ENCODE measurements at regions not wholly inside any gene's neighbourhood (a gene's known extent, or its start where the extent isn't known, plus 50 kb on each side); places are given as distances from the start of the nearest gene placed in this dataset.

- DNase-seq (ENCODE audit: extremely low spot score, insufficient read length, low read depth) (no peak), FAIRE-seq (no peak)
Measured at GRCh38 chr14:83485591-83485990, 1951.9 kb upstream of the SEL1L start.

GRCh38 chr14:83491091-83491490, 1957.4 kb upstream of the SEL1L start:
- no peak for DNase-seq (ENCODE audit: extremely low spot score, insufficient read length, low read depth)
- no peak for FAIRE-seq

GRCh38 chr14:83520837-83521236, 1987.2 kb upstream of the SEL1L start:
- FAIRE-seq, result no peak

GRCh38 chr14:83529531-83529930, 1995.9 kb upstream of the SEL1L start:
- DNase-seq (ENCODE audit: extremely low spot score, insufficient read length, low read depth) (no peak), FAIRE-seq (no peak)

More at GRCh38 chr14:83520837-83521236, 1987.2 kb upstream of the SEL1L start:
- DNase-seq (ENCODE audit: extremely low spot score, insufficient read length, low read depth), result no peak

- FAIRE-seq, result no peak
Measured at GRCh38 chr14:83533734-83534133, 1996.2 kb upstream of the FLRT2 start.

GRCh38 chr14:83534995-83535394, 1994.9 kb upstream of the FLRT2 start:
- no peak for FAIRE-seq
- DNase-seq (ENCODE audit: extremely low spot score, insufficient read length, low read depth), result no peak

More at GRCh38 chr14:83533734-83534133, 1996.2 kb upstream of the FLRT2 start:
- no peak for DNase-seq (ENCODE audit: extremely low spot score, insufficient read length, low read depth)

GRCh38 chr14:83535444-83535843, 1994.5 kb upstream of the FLRT2 start:
- FAIRE-seq, result no peak
- no peak for DNase-seq (ENCODE audit: extremely low spot score, insufficient read length, low read depth)

- DNase-seq (ENCODE audit: extremely low spot score, insufficient read length, low read depth) (no peak), FAIRE-seq (no peak)
Measured at GRCh38 chr14:83541147-83541546, 1988.8 kb upstream of the FLRT2 start.

GRCh38 chr14:83548061-83548839, 1981.7 kb upstream of the FLRT2 start:
- no peak for FAIRE-seq
- DNase-seq (ENCODE audit: extremely low spot score, insufficient read length, low read depth), result no peak

- no peak for FAIRE-seq
- no peak for DNase-seq (ENCODE audit: extremely low spot score, insufficient read length, low read depth)
Measured at GRCh38 chr14:83556065-83556464, 1973.9 kb upstream of the FLRT2 start.

- no peak for FAIRE-seq
- no peak for DNase-seq (ENCODE audit: extremely low spot score, insufficient read length, low read depth)
Measured at GRCh38 chr14:83556746-83557453, 1973.0 kb upstream of the FLRT2 start.

GRCh38 chr14:83558946-83559345, 1971.0 kb upstream of the FLRT2 start:
- no peak for FAIRE-seq

GRCh38 chr14:83559721-83560120, 1970.2 kb upstream of the FLRT2 start:
- FAIRE-seq, result no peak
- DNase-seq (ENCODE audit: extremely low spot score, insufficient read length, low read depth), result no peak

More at GRCh38 chr14:83558946-83559345, 1971.0 kb upstream of the FLRT2 start:
- no peak for DNase-seq (ENCODE audit: extremely low spot score, insufficient read length, low read depth)

GRCh38 chr14:83561261-83561660, 1968.7 kb upstream of the FLRT2 start:
- DNase-seq (ENCODE audit: extremely low spot score, insufficient read length, low read depth) (no peak), FAIRE-seq (no peak)

GRCh38 chr14:83566567-83566966, 1963.4 kb upstream of the FLRT2 start:
- FAIRE-seq (no peak), DNase-seq (ENCODE audit: extremely low spot score, insufficient read length, low read depth) (no peak)

- DNase-seq (ENCODE audit: extremely low spot score, insufficient read length, low read depth) (no peak), FAIRE-seq (no peak)
Measured at GRCh38 chr14:83568141-83568540, 1961.8 kb upstream of the FLRT2 start.

- no peak for FAIRE-seq
- DNase-seq (ENCODE audit: extremely low spot score, insufficient read length, low read depth), result no peak
Measured at GRCh38 chr14:83575301-83575700, 1954.6 kb upstream of the FLRT2 start.

- FAIRE-seq (no peak), DNase-seq (ENCODE audit: extremely low spot score, insufficient read length, low read depth) (no peak)
Measured at GRCh38 chr14:83583201-83583600, 1946.7 kb upstream of the FLRT2 start.

- FAIRE-seq (no peak), DNase-seq (ENCODE audit: extremely low spot score, insufficient read length, low read depth) (no peak)
Measured at GRCh38 chr14:83594874-83595273, 1935.1 kb upstream of the FLRT2 start.

- FAIRE-seq, result no peak
- no peak for DNase-seq (ENCODE audit: extremely low spot score, insufficient read length, low read depth)
Measured at GRCh38 chr14:83607682-83608081, 1922.3 kb upstream of the FLRT2 start.

- no peak for FAIRE-seq
- no peak for DNase-seq (ENCODE audit: extremely low spot score, insufficient read length, low read depth)
Measured at GRCh38 chr14:83611491-83611890, 1918.5 kb upstream of the FLRT2 start.
